Stimulated activated CD8-positive, alpha-beta memory T cell treated with anti-CD3 and anti-CD28 coated beads, Interleukin-12 subunit alpha, Interleukin-12 subunit beta, amount 100 ng/mL, for 4 hours (primary cell): ENCODE measurements at regions not wholly inside any gene's neighbourhood (a gene's known extent, or its start where the extent isn't known, plus 50 kb on each side); places are given as distances from the start of the nearest gene placed in this dataset.
"Not testable (repeated sequence)": the region's sequence is repeated elsewhere in the genome, so short reads cannot be mapped to it uniquely, and the experiment has no call there.

Experiments
- DNase-seq: peaks from one replicate; pipeline ENCODE4 v3.0.0-alpha.2; 2020; ENCODE audit warnings: low read depth

DNA sequence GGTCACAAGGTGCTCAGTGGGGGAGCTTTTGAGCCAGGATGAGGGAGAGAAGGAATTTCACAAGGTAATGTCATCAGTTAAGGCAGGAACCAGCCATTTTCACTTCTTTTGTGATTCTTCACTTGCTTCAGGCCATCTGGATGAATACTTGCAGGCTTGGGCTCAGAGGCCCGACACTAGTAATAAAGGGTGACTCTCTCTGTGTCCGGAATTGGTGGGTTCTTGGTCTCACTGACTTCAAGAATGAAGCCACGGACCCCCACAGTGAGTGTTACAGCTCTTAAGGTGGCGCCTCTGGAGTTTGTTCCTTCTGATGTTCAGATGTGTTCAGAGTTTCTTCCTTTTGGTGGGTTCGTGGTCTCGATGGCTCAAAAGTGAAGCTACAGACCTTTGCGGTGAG is 131.8 kb upstream of the RXFP2 start:
- not testable (repeated sequence) for DNase-seq

- not testable (repeated sequence) for DNase-seq
These were observed 130.5 kb upstream of the RXFP2 start for GRCh38 chr13:31608780-31609179.

GRCh38 chr13:31610270-31610998 is 128.9 kb upstream of the RXFP2 start:
- DNase-seq, result no peak

DNA sequence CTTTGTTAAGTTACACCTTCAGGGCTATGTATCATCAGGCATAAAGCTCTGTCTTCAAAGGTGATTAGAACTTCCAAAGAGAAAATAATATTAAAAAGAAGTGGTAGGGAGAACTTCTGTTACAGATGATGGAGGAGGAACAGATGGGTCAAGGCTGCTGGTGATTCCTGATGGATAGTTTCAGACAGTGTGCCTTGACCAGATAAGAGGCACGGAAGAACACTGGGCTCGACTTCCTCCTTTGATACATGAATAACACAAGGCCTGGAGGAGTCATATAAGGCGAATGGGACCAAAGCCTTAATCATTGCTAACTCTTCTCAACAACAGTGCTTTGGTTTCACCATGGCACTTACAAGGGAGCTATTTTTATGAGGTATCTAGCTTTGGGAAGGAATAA is 128.1 kb upstream of the RXFP2 start:
- DNase-seq, result no peak

- DNase-seq, result no peak
These were observed 125.3 kb upstream of the RXFP2 start for GRCh38 chr13:31614073-31614472.

- no peak for DNase-seq
These were observed 124.6 kb upstream of the RXFP2 start for GRCh38 chr13:31614704-31615103.

GRCh38 chr13:31625115-31625514 is 114.2 kb upstream of the RXFP2 start:
- no peak for DNase-seq

DNA sequence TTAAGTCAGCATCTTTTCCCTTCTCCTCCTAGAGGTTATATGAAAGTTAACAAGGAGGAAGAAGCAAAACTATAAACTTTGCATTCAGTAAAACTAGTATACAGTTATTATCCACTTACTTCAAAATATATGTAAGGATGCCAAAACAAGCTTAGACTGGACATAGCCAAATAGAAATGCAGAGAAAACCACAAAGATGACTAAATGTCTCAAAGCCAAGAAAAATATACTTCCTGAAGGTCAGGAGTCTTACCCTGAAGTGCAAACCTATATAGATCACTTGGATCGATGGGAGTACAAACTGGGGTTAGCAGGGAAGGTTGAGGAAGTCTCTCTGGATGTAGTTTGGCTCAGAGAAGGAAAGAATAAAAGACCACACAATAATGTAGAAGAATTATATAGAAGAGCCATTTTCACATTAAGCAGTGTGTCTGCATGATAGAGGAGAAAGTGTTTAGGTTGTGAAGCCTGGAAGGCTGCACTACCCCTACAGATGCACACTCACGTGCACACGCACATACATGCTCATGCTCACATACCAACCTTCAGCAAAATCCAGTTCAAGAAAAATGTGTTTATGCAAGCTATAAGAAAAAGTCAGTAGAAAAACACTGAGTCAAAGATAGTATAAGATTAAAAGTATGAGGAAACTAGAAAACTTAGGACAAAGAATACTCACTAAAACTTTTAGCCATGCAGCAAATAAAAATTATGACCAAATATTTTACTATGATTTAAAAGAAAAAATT is 112.1 kb upstream of the RXFP2 start:
- DNase-seq, result no peak

DNA sequence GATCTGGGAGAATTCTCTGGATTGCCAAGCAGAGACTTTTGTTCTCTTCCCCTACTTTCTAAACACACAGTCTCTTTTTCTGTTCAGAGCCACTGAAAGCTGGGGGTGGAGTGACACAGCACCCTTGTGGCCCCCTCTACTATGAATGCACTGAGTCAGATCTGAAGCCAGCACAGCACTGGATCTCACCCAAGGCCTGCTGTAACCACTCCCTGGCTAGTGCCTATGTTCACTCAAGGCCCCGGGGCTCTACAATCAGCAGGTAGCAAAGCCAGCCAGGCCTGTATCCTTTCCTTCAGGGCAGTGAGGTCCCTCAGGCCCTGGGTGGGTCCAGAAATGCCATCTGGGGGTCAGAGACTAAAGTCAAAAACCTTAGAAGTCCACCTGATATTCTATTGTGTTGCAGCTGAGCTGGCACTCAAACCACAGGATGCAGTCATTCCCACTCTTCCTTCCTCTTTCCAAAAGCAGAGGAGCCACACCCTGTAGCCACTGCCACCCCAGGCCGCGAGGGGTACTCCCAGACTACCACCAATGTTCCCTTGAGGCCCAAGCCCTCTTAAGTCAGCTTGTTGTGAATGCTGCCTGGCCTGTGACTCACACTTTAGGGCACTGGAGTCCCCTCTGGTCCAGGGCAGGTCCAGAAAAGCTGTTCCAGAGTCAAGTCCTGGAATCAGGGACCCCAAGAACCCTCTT is 110.1 kb upstream of the RXFP2 start:
- no peak for DNase-seq

- DNase-seq, result no peak
These were observed 108.3 kb upstream of the RXFP2 start for GRCh38 chr13:31631071-31631470.

DNA sequence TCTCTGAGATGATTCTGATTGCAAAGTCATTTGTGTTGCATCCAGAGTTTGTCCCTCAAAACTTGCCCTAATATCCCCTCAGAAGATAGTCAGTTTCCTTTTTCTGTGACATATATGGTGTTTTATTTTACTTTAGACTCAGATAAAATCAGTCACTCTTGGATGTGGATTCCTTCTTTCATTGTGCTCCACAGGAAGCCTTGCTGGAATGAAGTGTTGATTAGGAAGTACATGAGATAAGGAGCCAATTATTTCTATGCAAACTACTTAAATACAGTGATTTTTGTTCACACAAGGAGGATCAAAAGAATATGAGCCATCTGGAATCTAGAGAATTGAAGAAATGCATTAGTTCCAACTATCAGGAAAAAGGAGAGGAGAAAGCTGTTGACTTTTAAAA is 107.6 kb upstream of the RXFP2 start:
- no peak for DNase-seq

GRCh38 chr13:31638577-31638976 is 100.7 kb upstream of the RXFP2 start:
- no peak for DNase-seq

- no peak for DNase-seq
These were observed 99.7 kb upstream of the RXFP2 start for GRCh38 chr13:31639443-31640163.

- DNase-seq, result no peak
These were observed 89.6 kb upstream of the RXFP2 start for GRCh38 chr13:31649766-31650165.

DNA sequence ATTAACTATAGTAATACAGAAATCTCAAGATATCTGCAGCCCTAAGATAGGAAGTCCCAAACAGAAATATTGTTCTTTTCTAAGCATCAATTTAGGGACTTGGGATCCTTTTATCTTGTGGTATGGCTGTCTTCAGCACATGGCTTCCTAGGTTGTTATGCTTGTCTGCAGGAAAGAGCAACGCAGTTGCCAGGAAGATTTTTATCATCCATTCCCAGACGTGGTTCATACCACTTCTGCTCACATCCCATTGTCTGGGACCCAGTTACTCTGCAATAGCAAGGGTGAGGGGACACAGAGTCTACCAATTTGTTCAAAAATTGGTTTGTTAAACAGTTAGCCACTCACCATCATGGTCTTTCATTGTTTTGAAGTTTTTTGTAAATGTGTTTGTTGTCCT is 85.6 kb upstream of the RXFP2 start:
- DNase-seq, result no peak

GRCh38 chr13:31663880-31664585 is 75.3 kb upstream of the RXFP2 start:
- DNase-seq, result no peak

GRCh38 chr13:31670831-31671617 is 68.3 kb upstream of the RXFP2 start:
- DNase-seq, result no peak

DNA sequence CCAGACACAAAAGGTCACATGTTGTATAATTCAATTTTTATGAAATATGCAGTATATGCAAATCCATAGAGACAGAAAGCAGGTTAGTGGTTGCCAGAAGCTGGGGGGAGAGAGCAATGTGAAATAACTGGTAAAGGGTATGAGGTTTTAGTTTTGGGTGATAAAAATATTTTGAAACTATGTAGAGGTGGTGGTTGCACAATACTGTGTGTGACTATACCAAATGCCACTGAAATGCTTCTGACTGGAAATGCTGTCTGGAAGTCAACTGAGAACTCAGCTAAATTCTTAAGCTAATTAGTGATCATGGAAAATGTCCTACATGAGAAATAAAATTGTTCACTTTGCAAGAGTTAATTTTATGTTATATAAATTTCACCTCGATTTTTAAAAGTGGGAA is 65.3 kb upstream of the RXFP2 start:
- no peak for DNase-seq

DNA sequence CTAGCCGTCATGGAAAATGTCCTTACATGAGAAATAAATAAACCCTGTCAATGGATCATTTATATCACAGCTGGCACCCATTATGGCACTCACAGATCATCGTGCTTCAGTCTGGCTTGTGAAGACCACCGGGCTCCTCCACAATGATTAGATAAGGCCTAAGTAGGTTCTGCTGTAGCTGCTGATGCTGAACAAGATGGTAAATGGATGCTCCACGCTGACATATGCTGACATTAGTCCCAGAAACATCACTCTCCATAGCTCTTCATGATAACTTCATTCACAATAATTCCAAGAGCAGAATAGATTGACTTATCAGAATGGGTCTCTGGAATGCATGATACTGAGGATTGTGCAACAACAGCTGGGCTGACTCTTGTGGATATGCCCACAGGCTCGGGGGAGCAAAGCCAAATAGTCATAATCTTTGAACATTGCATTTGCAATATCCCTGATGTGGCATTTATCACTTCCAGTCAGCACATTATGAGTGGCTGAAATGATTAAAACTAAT is 63.8 kb upstream of the RXFP2 start:
- DNase-seq, result no peak

- no peak for DNase-seq
These were observed 58.2 kb upstream of the RXFP2 start for GRCh38 chr13:31681133-31681532.

DNA sequence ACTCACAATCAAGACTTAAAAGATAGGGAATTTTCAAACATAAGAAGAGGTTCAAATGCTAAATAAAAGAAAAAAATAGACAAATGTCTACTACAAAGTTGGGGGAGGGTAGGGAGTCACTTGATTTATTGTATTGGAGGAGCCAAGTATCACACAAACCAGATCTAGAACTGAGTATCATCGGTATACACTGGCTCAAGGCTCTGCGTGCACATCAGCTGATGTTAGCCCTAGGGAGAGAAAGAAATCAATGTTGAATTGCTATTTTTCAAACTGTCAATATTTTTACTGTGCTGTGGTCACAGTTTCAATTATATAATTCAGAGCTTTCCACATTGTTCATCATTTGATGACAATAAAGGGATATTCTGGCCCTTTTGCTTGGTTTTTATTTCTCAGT is 54.9 kb upstream of the RXFP2 start:
- DNase-seq, result no peak
